ENCODE measurements at regions not wholly inside any gene's neighbourhood (a gene's known extent, or its start where the extent isn't known, plus 50 kb on each side); places are given as distances from the start of the nearest gene placed in this dataset.
A peak's percentile ranks its signal among the peaks of the same experiment; 100 is the strongest.

DNA sequence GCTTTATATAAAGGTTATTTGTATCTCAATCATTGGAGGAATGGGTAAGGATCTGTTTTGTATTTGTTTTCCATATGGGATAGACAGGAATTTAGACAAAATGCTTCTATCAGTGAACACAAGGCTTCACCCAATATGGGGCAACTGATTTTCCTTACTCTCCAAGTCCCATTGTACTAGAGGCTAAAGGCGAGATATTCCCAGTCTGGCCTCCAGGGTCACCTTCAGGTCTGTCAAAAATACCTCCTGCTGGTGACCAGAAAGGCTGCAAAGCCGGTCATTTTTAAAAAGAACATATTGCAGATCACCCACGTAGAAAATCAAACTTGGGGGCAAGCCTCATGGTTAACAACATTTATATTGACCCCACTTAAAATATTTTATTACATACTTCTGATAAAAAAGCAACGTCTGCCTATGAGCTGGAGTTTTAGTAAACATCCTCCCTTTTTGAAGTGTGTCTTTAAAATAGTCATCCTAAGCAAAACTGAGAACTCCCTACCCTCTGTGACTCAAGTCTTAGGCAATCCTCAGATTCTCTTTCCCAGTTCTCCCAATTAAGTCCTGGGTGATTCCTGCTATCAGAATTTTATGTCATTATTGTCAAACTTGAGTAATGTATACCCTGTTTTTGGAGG lies 276.6 kb downstream of the MREG start:
- Histone ChIP-seq H4K20me1 (ENCODE audit: insufficient read depth, low read length) (no peaks in the 10 kb centered on the region), H3K4me3 (ENCODE audit: insufficient read depth, low read length) (no peak overlapping the region), H3K79me2 (ENCODE audit: insufficient read depth, low read length) (no peaks in the 10 kb centered on the region), H2AFZ (ENCODE audit: low read length) (no peak overlapping the region), H3K4me1 (ENCODE audit: insufficient read depth, low read length) (peaks cover 28% of the 10 kb centered on the region), H3K4me2 (ENCODE audit: insufficient read depth, low read length) (peak overlapping the region; percentile 37), H3K9me3 (ENCODE audit: low read depth, low read length) (no peaks in the 10 kb centered on the region), H3K36me3 (ENCODE audit: insufficient read depth, low read length) (no peaks in the 10 kb centered on the region), H3K27ac (ENCODE audit: low read depth, low read length) (peak overlapping the region; percentile 58), H3K27me3 (ENCODE audit: insufficient read depth, low read length) (no peaks in the 10 kb centered on the region)
- DNase-seq (ENCODE audit: insufficient read length, low spot score, missing footprints): no peak
- TF ChIP-seq, protein P1, sequence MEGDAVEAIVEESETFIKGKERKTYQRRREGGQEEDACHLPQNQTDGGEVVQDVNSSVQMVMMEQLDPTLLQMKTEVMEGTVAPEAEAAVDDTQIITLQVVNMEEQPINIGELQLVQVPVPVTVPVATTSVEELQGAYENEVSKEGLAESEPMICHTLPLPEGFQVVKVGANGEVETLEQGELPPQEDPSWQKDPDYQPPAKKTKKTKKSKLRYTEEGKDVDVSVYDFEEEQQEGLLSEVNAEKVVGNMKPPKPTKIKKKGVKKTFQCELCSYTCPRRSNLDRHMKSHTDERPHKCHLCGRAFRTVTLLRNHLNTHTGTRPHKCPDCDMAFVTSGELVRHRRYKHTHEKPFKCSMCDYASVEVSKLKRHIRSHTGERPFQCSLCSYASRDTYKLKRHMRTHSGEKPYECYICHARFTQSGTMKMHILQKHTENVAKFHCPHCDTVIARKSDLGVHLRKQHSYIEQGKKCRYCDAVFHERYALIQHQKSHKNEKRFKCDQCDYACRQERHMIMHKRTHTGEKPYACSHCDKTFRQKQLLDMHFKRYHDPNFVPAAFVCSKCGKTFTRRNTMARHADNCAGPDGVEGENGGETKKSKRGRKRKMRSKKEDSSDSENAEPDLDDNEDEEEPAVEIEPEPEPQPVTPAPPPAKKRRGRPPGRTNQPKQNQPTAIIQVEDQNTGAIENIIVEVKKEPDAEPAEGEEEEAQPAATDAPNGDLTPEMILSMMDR (IDR thresholded peaks at IDR 0.05; ENCODE audit: extremely low read depth, low read depth, low read length): peak; percentile 52

DNA sequence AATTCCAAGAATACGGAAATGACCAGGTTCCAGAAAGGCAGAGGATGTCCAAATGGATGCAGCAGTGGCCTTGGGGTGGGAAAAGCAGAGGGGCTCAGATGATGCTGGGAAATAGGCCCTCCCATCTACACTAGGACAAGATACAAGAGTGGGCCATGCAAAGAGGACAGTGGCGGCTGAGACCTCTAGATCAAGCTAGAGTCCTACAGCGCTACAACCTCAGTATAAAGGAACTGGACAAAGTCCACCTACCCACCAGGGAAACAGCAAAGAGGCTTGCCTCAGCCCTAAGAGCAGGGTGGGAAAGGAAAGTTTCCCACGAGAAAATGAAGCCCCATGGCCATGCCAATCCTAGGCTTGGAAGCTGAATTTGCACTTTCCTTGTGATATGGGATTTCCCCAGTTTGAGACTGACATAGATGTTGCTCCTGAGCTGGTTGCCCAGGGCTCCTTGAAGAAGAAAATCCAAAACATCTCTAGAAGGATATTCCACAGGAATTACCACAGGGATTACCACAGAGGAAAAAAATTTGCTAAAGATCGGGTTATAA lies 282.2 kb downstream of the MREG start:
- Histone ChIP-seq H4K20me1 (ENCODE audit: insufficient read depth, low read length) (no peaks in the 10 kb centered on the region), H3K36me3 (ENCODE audit: insufficient read depth, low read length) (no peaks in the 10 kb centered on the region), H2AFZ (ENCODE audit: low read length) (no peak overlapping the region), H3K27me3 (ENCODE audit: insufficient read depth, low read length) (no peaks in the 10 kb centered on the region), H3K4me3 (ENCODE audit: insufficient read depth, low read length) (no peak overlapping the region), H3K4me2 (ENCODE audit: insufficient read depth, low read length) (no peak overlapping the region), H3K4me1 (ENCODE audit: insufficient read depth, low read length) (peaks cover 37% of the 10 kb centered on the region), H3K79me2 (ENCODE audit: insufficient read depth, low read length) (no peaks in the 10 kb centered on the region), H3K9me3 (ENCODE audit: low read depth, low read length) (no peaks in the 10 kb centered on the region), H3K27ac (ENCODE audit: low read depth, low read length) (peak overlapping the region; percentile 91)
- DNase-seq (ENCODE audit: insufficient read length, low spot score, missing footprints): no peak
- TF ChIP-seq, protein P1 (IDR thresholded peaks at IDR 0.05; ENCODE audit: extremely low read depth, low read depth, low read length): no peak

DNA sequence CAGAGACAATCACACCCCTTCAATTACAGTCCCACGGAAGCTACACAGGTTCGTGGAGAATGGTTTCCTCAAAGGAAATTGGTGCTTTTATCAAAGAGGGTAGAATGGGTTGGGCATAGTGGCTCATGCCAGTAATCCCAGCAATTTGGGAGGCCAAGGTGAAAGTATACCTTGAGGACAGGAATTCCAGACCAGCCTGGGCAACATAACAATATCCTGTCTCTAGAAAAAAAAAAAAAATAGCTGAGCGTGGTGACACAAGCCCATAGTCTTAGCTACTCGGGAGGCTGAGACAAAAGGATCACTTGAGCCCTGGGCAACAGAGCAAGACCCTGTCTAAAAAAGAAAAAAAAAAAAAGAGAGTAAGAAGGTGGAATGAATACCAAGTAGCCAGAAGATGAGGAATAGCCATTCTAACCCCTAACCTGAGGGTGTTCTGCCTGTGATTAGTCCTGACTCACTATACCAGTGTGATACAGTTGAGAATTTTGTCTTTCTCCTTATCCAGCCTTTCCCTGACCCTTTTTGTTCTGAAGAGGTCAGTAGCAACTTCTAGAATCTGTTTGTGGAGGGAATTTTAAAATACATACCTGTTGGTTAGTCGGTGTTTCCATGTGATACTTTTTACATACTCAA lies 283.2 kb downstream of the MREG start:
- Histone ChIP-seq H2AFZ (ENCODE audit: low read length) (no peak overlapping the region), H3K4me3 (ENCODE audit: insufficient read depth, low read length) (no peak overlapping the region), H3K36me3 (ENCODE audit: insufficient read depth, low read length) (no peaks in the 10 kb centered on the region), H3K27me3 (ENCODE audit: insufficient read depth, low read length) (no peaks in the 10 kb centered on the region), H3K9me3 (ENCODE audit: low read depth, low read length) (no peaks in the 10 kb centered on the region), H4K20me1 (ENCODE audit: insufficient read depth, low read length) (no peaks in the 10 kb centered on the region), H3K4me2 (ENCODE audit: insufficient read depth, low read length) (no peak overlapping the region), H3K79me2 (ENCODE audit: insufficient read depth, low read length) (no peaks in the 10 kb centered on the region), H3K27ac (ENCODE audit: low read depth, low read length) (peak overlapping the region; percentile 91), H3K4me1 (ENCODE audit: insufficient read depth, low read length) (peaks cover 37% of the 10 kb centered on the region)
- TF ChIP-seq, protein P1 (IDR thresholded peaks at IDR 0.05; ENCODE audit: extremely low read depth, low read depth, low read length): no peak
- no peak for DNase-seq (ENCODE audit: insufficient read length, low spot score, missing footprints)

DNA sequence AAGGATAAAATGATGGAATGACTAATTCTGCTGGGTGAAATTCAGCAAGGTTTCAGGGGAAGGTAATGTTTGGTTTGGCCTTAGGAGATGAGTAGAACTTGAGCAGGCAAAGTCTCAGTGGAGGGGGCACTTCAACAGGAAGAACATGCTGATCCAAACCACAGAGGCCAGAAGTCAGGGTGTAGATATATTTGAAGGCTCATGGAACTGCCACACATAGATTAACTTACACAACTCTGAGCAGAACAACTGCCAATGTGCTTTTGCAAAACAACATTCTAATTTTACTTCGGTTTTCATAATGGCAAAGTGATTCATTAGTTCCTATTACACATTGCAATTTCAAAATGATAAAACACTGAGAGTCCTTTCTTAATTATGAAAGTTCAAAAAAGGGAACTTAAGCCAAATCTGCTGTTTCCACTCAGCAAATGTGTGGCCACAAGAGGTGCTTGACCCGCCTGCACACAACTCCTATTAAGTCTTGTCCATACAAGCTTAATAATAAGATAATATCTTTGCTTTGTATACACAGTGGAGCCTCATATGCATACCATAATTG lies 284.8 kb downstream of the MREG start:
- Histone ChIP-seq H3K27ac (ENCODE audit: low read depth, low read length) (peak overlapping the region; percentile 91), H4K20me1 (ENCODE audit: insufficient read depth, low read length) (no peaks in the 10 kb centered on the region), H3K36me3 (ENCODE audit: insufficient read depth, low read length) (no peaks in the 10 kb centered on the region), H3K9me3 (ENCODE audit: low read depth, low read length) (no peaks in the 10 kb centered on the region), H3K27me3 (ENCODE audit: insufficient read depth, low read length) (no peaks in the 10 kb centered on the region), H3K79me2 (ENCODE audit: insufficient read depth, low read length) (no peaks in the 10 kb centered on the region), H3K4me1 (ENCODE audit: insufficient read depth, low read length) (peaks cover 41% of the 10 kb centered on the region), H3K4me2 (ENCODE audit: insufficient read depth, low read length) (peak overlapping the region; percentile 8), H3K4me3 (ENCODE audit: insufficient read depth, low read length) (no peak overlapping the region), H2AFZ (ENCODE audit: low read length) (no peak overlapping the region)
- peak; percentile 80 for DNase-seq (ENCODE audit: insufficient read length, low spot score, missing footprints)
- TF ChIP-seq, protein P1 (IDR thresholded peaks at IDR 0.05; ENCODE audit: extremely low read depth, low read depth, low read length): peak; percentile 23

All from osteoblast (primary cell).